NCI-H2107 treated with DMSO at 0.1 percent for 48 hours (cell line): ENCODE measurements at regions not wholly inside any gene's neighbourhood (a gene's known extent, or its start where the extent isn't known, plus 50 kb on each side); places are given as distances from the start of the nearest gene placed in this dataset.

Experiments
- DNase-seq: peaks from one replicate; lab custom pipeline; 2025; ENCODE audit not compliant: unreplicated experiment; lab: John Stamatoyannopoulos, UW

GRCh38 chr7:45974540-45975360 is 53.7 kb upstream of the IGFBP3 start:
- no peak for DNase-seq

- no peak for DNase-seq
Measured at GRCh38 chr7:45973725-45974532, 52.9 kb upstream of the IGFBP3 start.

GRCh38 chr7:45972629-45973312 is 51.7 kb upstream of the IGFBP3 start:
- no peak for DNase-seq

- no peak for DNase-seq
Measured at GRCh38 chr7:45971661-45972175, 50.6 kb upstream of the IGFBP3 start.

- DNase-seq: no peak
Measured at GRCh38 chr7:45971171-45971570, 50.1 kb upstream of the IGFBP3 start.
